GM12865 (cell line): ENCODE measurements at regions not wholly inside any gene's neighbourhood (a gene's known extent, or its start where the extent isn't known, plus 50 kb on each side); places are given as distances from the start of the nearest gene placed in this dataset.
"Not testable (repeated sequence)": the region's sequence is repeated elsewhere in the genome, so short reads cannot be mapped to it uniquely, and the experiment has no call there.

Experiments used
- DNase-seq: peaks from one replicate; pipeline ENCODE4 v3.0.0; 2010; ENCODE audit warnings: low read depth
- H3K4me3 ChIP-seq: 2 replicates; pipeline ENCODE4 v1.5.1; 2011; ENCODE audit warnings: mild to moderate bottlenecking, low read depth, low read length, control low read depth
- TF ChIP-seq, protein P1 (sequence below): IDR thresholded peaks from 2 replicates; pipeline ENCODE4 v1.5.1; 2011; ENCODE audit warnings: low read length, control low read depth, low read depth, inconsistent platforms; ENCODE audit not compliant: insufficient read depth; ENCODE audit errors: missing control alignments

DNA sequence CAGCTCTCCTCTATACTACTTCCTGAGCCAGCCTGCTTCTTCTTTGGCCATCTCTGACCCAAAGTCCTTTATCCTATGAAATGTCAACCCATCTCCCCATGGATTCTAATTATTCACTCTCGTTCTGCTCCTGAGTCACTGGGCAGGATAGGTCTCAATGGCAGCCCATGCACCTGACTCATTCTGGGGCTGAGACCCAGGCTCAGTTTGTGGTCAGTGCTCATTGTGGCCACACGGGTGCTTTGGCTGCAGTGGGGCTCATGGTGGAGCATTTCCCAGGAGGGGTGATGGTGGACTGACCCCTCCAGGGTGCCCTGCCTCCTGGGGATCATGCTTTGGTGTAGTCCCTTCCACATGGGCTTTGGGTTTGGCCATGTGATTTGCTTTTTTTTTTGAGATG, 154.8 kb upstream of the WSCD1 start:
- no peak overlapping the region for H3K4me3 ChIP-seq
- DNase-seq, result no peak
- TF ChIP-seq, protein P1, sequence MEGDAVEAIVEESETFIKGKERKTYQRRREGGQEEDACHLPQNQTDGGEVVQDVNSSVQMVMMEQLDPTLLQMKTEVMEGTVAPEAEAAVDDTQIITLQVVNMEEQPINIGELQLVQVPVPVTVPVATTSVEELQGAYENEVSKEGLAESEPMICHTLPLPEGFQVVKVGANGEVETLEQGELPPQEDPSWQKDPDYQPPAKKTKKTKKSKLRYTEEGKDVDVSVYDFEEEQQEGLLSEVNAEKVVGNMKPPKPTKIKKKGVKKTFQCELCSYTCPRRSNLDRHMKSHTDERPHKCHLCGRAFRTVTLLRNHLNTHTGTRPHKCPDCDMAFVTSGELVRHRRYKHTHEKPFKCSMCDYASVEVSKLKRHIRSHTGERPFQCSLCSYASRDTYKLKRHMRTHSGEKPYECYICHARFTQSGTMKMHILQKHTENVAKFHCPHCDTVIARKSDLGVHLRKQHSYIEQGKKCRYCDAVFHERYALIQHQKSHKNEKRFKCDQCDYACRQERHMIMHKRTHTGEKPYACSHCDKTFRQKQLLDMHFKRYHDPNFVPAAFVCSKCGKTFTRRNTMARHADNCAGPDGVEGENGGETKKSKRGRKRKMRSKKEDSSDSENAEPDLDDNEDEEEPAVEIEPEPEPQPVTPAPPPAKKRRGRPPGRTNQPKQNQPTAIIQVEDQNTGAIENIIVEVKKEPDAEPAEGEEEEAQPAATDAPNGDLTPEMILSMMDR, result no peak

DNA sequence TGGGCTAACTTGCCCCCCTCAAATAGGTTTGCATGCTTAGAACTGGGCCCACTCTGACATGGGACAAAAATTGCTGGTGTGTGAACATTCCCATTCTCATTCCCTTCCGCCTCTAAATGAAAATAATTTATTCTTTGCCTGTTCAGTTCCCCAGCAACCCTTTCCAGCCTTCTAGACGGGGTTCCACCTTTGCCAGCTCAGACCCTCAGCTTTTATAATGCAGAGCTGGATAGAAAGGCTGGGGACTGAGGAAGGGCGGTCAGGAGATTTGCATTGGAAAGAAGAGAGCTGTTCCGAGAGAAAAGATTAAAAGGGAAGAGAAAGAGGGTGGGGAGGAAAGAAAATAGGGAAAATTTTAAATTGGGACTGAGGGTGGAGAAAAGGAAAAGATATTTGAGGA, 151.1 kb upstream of the WSCD1 start:
- H3K4me3 ChIP-seq, result no peak overlapping the region
- no peak for DNase-seq
- TF ChIP-seq, protein P1, result no peak

GRCh38 chr17:5921512-5922282, 148.5 kb upstream of the WSCD1 start:
- no peak for DNase-seq

DNA sequence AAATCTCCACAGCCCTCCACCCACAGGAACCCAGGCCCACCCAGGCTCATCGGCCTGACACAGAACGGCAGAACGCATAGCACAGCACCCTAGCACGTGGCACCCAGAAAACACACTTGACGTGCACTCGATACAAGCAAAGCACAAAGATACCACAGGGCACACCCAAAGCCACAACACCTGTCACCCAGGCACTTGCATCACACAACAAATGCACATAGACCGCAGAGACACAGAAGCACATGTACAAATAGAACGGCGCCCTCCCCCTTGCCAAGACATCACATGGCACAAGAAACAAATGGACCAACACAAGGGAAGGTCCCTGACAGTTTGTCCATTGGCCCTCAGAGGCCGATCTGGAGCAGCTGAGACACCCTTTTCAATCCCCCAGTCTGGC, 147.7 kb upstream of the WSCD1 start:
- no peak overlapping the region for H3K4me3 ChIP-seq
- DNase-seq, result no peak
- TF ChIP-seq, protein P1, result no peak

More at GRCh38 chr17:5921512-5922282, 148.5 kb upstream of the WSCD1 start:
- no peak overlapping the region for H3K4me3 ChIP-seq
- TF ChIP-seq, protein P1, result no peak

DNA sequence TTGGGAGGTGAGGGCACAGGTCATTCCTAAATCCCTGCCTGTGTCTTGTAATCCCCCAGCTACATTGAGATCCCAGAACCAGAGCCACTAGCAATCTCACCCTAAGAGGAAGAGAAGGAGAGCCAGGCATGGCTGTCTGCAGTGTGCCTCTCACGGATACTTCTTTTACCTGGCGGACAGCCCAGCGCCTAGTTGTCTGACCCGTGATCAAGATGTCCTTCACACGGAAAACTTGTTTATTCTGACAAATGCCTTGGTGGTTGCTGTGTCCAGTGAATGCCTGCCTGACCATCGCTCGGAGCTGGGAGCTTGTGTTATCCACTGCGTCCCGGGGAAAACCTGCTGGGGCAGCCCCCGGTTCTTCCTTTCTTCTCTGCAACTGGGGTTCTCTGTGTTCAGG, 140.5 kb upstream of the WSCD1 start:
- TF ChIP-seq, protein P1, result no peak
- H3K4me3 ChIP-seq, result no peak overlapping the region
- no peak for DNase-seq

DNA sequence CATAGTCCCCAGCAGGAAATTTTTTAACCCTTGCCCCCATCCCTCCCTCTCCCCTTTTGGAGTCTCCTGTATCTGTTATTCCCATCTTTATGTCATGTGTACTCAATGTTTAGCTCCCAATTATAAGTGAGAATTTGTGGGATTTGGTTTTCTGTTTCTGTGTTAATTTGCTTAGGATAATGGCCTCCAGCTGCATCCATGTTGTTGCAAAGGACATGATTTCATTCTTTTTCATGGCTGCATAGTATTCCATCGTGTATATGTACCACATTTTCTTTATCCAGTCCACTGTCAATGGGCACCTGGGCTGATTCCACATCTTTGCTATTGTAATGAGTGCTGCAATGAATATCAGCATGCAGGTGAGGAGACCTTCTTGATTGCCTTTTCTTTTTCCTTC, 139.6 kb upstream of the WSCD1 start:
- H3K4me3 ChIP-seq, DNase-seq: not testable (repeated sequence)

DNA sequence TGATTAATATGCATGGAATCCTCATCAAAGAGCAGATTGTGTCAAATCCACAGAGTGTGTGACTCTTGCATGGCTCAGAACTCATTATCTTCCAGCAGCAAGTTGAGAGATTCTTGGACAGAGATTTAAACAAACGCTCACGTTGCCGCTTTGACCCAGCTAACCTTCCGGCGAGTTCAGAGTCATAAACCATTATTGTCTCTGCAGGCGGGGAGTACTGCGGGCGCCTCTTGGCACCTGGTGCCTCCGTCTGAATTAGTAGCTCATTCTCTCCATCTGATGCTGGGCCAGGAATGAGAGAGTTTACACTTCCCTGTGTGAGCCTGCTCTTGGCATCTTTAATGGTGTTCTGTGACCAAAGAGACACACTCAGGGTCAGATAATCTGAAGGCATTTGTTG, 138.6 kb upstream of the WSCD1 start:
- TF ChIP-seq, protein P1, result no peak
- no peak overlapping the region for H3K4me3 ChIP-seq
- no peak for DNase-seq
